NOMO-1 treated with dmso at 0.1 percent for 144 hours (cell line): ENCODE measurements at regions not wholly inside any gene's neighbourhood (a gene's known extent, or its start where the extent isn't known, plus 50 kb on each side); places are given as distances from the start of the nearest gene placed in this dataset.

Experiments used
- DNase-seq: peaks from one replicate; lab custom pipeline; 2025; ENCODE audit not compliant: unreplicated experiment; lab: John Stamatoyannopoulos, UW

GRCh38 chr11:112882494-112883381, 78.5 kb upstream of the NCAM1 start:
- no peak for DNase-seq

- DNase-seq: no peak
These were observed 77.0 kb upstream of the NCAM1 start for GRCh38 chr11:112884012-112884767.

DNA sequence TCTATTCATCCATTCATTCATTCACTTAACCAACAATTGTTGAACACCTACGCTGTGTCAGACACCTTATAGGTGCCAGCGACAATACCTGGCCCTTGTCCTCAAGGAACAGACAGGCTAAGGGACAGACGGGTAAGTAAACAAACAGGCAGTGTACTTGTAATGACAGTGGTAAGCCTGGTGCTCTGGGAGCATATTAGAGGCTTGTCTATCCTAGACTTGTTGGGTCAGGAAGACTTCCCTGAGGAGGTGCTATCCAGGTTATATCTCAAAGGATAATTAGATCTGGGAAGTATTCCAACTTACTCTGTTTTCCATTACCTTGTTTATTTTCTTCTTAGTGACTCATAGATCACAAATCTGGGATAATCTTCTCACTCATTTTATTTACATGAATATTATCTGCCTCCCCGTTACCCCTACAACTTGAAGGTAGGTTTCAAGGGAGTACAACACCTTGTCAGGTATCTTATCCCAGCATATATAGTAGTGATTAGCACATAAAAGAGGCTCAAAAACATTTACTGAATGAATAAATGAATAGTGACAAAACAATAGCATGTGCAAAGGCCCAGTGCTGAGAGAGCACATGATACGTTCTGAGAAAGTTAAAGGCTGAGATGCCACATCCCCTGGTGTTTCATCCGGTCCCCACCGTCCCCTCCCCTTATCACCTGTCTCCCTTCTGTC, 75.3 kb upstream of the NCAM1 start:
- DNase-seq: no peak

- no peak for DNase-seq
These were observed 74.5 kb upstream of the NCAM1 start for GRCh38 chr11:112886434-112887370.

DNA sequence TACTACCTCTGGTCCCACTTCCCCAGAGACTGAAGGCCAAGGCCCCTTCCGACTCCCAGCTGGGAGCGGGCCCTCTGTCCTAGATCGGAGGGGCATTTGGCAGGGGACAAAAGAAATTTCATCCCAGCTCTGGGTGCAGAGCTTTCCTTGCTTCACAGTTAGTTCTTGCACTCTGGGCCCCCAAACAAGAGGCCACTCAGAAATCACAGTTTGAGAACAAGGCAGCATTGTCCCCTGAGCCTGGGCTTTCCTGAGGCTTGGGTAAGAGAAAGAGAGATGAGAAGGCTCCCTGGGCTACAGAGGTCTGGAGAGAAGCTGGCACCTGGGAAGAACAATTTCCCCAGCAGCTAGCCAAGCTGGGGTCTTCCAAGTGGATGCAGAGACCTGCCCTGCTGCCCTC, 71.8 kb upstream of the NCAM1 start:
- DNase-seq: no peak

DNA sequence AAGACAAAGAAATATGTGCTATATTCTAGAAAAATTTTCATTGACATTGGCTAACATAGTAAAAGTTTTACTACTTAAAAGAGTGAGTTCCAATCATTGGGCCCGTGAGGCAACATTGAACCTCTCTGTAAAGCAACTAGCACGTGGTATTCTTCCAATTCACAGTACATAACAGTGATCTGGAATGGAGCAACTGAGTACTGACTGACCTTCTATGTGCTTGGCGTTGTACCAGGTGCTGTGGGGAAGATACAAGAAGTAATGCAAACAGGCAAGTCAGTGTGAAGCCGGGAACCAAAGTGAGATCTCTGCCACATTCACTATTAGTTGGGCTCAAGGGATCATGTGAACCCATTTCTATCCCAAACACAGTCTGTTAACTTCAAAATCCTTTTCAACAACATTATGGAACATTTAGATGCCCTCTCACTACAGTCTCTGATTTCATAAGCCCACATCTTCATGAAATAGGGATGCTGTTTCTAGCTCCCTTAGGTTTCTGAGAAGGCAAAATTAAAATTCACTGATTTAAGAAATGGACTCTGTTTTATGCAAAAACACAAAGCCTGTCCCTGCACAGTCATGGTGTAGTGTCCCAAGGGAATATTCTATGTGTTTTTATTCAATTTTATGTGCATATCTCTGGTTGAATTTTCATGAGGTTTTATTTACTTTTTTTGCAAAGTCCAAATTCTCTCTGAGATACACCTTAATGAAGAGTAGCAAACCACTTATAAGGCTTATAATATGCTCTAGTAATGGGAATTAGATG, 61.8 kb upstream of the NCAM1 start:
- DNase-seq: no peak

GRCh38 chr11:112901924-112902323, 59.3 kb upstream of the NCAM1 start:
- no peak for DNase-seq

DNA sequence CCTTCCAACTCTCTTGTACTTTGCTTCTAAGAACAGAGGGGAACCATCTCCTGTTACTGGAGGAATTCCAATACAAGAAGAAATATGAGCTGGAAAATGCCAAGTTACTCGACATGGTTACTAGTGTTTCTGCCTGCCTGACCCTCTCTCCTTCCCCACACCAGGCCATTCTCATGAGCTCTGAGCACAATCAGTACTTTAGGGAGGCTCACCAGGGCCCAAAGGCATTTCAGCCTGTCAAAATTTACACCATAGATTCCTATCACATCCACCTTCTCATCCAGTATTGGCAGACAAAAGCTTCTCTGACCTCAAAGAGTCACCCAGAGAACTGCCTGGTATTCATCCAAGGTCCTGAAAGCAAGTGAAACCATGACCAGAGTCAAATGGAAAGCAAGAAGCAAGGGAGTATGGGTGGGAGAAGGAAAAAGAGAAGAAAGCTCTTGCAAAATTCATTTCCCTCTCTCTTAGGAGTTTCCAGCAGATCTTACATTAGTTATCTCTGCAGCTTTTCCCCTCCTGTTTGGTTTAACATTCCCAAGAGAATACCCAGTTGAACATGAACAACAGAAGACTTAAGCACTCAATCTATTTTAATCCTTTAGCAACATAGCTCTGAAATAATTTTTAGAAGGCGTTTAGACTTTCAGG, 58.7 kb upstream of the NCAM1 start:
- no peak for DNase-seq

GRCh38 chr11:112903340-112903739, 57.9 kb upstream of the NCAM1 start:
- no peak for DNase-seq

GRCh38 chr11:112911124-112911523, 50.1 kb upstream of the NCAM1 start:
- no peak for DNase-seq
